ENCODE measurements at regions not wholly inside any gene's neighbourhood (a gene's known extent, or its start where the extent isn't known, plus 50 kb on each side); places are given as distances from the start of the nearest gene placed in this dataset.

- no peak for DNase-seq (ENCODE audit: low read depth)
Observed at GRCh38 chr3:22216601-22217000, 465.6 kb upstream of the ZNF385D start.

DNA sequence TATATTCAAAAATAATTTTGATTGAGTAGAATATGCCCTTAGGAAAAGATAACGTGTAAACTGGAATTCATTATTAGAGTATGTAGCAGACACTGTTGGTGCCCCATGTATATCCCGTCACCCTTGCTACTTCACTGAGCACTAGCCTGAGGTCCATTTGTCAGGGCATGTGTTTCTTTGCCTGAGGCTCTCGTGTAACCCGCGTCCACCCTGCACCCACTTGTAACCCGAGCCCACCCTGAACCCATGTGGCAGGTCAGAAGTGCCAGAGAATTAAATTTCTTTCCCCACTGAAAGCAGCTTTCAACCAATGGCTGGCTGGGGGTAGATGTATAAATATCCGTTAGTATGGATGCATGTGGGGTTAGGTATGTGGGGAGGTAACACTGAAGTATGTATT lies 474.2 kb upstream of the ZNF385D start:
- no peak for DNase-seq (ENCODE audit: low read depth)

DNA sequence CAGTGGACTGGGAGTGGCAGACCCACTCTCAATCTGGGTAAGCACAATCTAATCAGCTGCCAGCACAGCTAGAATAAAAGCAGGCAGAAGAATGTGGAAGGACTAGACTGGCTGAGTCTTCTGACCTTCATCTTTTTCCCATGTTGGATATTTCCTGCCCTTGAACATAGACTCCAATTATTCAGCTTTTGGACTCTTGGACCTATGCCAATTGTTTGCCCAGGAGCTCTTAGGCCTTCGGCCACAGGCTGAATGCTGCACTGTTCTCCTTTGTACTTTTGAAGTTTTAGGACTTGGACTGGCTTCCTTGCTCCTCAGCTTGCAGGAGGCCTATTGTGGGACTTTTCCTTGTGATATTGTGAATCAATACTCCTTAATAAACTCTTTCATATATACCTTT lies 477.7 kb upstream of the ZNF385D start:
- DNase-seq (ENCODE audit: low read depth) = no peak

DNA sequence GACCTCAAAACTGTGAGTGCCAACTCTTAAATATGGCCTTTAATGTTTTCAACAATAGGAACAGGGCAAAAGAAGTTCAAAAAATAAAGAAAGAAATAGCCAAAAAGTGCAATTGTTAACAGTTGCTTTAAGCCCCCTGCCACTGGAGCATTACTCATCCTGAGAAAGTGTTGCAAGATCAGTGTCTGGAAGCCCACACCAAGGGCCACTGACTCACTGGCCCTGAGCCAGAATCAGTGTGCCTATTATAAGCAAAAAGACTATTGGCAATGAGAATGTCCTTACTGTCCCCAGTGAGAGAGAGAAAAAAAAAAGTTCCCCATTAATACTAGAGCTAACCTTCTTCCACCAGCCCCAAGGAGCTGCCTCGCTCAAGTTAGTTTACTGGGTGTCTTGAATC lies 480.1 kb upstream of the ZNF385D start:
- DNase-seq (ENCODE audit: low read depth) = peak; percentile 57

DNA sequence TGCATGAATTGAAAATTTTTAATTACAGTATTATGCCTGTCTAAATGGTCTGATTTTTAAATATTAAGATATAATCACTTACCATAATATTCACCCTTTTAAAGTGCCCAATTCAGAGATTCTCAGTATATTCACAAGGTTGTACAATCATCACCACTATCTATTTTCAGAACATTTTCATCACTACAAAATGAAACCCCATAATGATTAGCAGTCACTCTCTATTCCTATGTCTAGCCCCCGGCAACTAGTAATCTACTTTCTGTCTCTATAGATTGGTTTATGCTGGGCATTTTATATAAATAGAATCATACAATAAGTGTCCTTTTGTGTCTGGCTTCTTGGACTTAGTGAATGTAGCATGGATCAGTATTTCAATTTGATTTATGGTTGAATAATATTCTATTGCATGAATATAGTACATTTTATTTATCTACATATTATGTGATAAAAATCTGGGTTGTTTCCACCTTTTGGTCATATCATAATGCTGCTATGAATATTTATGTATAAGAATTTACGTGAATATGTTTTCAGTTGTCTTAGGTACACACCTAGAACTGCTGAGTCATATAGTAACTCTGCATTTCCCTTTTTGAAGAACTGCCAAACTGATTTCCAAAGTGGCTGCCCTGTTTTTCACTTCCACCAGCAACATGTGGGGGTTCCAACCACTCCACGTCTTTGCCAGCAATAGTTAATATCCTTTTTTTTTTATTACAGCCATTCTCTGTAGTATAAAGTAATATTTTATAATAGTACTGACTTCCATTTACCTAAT lies 485.7 kb upstream of the ZNF385D start:
- DNase-seq (ENCODE audit: low read depth) = no peak

GRCh38 chr3:22239011-22239410 lies 488.0 kb upstream of the ZNF385D start:
- DNase-seq (ENCODE audit: low read depth) = no peak

DNA sequence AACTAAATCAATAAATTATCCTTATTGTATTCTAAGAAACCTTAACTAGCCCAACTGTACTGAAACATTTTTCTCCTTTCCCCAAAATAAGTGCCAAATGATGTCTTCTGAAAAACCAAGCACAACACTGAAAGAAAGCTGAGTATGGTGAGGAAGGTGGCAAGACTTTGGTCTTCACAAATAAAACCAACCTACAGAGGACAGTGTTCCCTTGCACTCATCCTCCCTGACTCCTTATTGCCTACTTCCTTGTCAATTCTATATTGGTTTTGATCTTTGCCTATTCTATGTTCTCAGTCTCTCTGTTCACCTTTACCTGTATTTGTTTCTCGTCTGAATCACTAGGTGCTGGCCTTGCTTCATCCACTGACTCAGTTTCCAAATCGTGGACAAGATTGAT lies 490.1 kb upstream of the ZNF385D start:
- DNase-seq (ENCODE audit: low read depth) = no peak

GRCh38 chr3:22244761-22245521 lies 493.9 kb upstream of the ZNF385D start:
- peak; percentile 63 for DNase-seq (ENCODE audit: low read depth)

DNA sequence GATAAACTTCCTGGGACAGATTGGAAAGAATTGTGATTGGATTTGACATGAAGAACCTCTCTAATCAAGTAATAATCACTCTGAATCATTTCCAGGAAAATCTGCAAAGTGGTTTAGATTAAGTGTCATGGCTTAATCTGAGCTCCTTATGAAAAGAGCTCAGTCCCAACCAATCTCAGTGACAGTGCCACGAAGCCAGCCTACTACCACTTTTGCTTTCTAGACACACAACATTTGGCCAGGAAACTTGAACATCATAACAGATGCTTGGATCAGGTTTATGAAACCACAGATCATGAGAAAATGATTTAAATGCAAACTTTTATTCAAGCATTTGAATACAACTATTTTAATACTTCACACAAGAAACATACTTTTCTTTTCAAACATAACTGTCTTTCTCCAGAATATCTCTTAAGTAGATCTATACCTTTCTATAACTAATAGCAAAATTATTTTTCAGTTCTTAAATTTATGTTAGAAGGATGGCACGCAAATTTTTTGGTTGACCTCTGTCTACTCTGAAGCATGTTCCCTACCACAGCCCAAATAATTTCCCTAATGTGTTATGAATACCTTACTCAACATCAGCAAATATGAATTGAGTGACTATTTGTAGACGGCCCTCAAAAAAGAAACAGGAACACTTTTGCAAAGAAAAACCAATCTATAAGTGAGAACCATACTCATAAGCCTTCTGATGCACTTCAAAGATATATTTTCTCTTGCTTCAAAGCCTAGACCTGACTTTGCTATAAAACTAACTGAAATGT lies 495.0 kb upstream of the ZNF385D start:
- DNase-seq (ENCODE audit: low read depth) = no peak

DNA sequence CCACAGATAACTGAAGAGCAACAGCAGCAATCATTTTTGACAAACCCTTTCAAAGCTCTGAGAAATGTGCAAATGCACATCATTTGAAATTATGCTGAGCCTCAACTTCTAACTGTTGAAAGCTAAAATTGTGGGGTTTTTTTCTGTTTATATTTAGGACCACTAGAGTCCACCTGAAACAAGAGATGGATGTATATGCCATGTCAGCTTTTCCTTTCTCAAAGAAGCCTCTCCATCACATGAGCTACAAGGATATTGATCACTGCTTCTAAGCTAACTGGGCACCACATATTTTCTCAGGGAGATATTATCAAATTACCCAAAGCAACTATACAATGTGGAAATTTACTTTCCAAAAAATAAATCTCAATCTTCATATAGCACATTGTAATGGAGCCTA lies 498.6 kb upstream of the ZNF385D start:
- DNase-seq (ENCODE audit: low read depth) = no peak

DNA sequence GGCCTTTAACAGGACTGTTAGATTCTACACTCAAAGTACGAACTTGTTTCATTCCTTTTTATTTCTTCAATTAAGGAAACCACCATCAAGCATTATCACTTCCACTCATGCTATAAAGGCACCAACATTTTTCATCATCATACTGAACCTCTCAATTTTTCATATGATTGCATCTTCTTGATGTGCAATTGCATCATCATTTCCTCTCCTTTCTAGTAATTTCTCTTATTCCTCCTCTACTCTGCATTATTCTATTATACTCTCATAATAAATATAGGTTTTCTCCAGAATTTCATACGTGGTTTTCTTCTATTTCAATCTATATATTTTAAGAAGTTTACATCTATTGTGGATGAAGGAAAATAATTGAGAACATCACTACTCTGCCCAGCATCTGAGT lies 506.2 kb upstream of the ZNF385D start:
- no peak for DNase-seq (ENCODE audit: low read depth)

DNA sequence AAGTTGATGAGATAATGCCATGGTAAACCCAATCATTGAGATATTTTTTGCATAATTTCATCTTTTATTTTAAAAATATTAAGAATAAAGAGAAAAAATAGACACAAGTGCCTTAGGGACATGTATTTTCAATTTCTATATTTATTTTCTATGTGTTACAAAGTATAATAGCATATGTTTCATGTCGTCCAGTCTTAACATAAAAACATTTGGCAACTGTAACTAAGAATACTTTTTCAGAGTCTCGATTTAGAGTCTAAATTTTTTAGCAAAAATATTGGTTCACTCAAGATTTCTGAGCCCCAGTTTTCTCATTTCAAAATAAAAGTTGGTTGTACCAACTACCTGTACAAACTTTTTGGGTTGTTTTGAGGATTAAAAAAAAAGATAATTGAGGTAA lies 511.4 kb upstream of the ZNF385D start:
- no peak for DNase-seq (ENCODE audit: low read depth)

GRCh38 chr3:22263042-22263441 lies 512.0 kb upstream of the ZNF385D start:
- DNase-seq (ENCODE audit: low read depth) = peak; percentile 46

GRCh38 chr3:22265403-22265802 lies 514.4 kb upstream of the ZNF385D start:
- no peak for DNase-seq (ENCODE audit: low read depth)

- DNase-seq (ENCODE audit: low read depth) = peak; percentile 6
Observed at GRCh38 chr3:22269831-22270230, 518.8 kb upstream of the ZNF385D start.

DNA sequence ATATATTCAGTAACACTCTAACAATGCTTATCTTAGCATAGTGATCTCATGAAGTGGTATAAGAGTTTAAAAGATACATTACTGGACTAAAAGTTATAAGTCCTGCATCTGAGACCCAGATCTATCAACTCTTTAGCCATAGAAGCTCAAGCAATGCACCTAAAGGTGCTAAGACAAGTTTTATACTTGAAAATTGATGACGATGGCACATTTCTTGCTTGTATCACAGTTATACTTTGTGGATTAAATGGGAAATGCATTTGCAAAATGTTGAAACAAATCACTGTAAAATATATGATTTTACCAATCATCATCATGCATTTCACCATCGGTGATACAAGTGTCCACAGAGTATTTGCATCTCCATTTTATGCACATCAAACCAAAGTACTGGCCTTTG lies 525.3 kb upstream of the ZNF385D start:
- DNase-seq (ENCODE audit: low read depth) = no peak

GRCh38 chr3:22284559-22284958 lies 533.5 kb upstream of the ZNF385D start:
- peak; percentile 1 for DNase-seq (ENCODE audit: low read depth)

DNA sequence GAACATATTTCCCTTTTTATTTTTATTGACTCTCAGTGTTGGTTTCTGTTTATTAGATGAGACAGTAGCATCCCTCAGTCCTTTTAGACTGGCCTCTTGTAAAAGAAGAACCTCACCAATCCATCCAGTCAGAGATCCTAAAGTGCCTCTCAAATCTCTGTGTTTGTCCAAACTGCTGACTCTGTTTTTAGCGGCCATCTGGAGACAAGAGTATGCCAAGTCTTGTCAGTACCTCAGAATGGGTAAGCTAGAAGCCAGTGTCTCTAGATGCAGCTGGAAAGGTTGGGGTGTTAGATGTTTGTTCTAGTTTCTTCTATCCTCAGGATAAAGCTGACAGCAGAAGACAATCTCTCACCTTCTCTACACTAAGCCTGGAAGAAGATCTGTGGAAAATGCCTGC lies 537.7 kb upstream of the ZNF385D start:
- DNase-seq (ENCODE audit: low read depth) = no peak

GRCh38 chr3:22292681-22293080 lies 541.7 kb upstream of the ZNF385D start:
- no peak for DNase-seq (ENCODE audit: low read depth)

- DNase-seq (ENCODE audit: low read depth) = no peak
Observed at GRCh38 chr3:22296601-22297000, 545.6 kb upstream of the ZNF385D start.

GRCh38 chr3:22297436-22297835 lies 546.4 kb upstream of the ZNF385D start:
- DNase-seq (ENCODE audit: low read depth) = no peak

DNA sequence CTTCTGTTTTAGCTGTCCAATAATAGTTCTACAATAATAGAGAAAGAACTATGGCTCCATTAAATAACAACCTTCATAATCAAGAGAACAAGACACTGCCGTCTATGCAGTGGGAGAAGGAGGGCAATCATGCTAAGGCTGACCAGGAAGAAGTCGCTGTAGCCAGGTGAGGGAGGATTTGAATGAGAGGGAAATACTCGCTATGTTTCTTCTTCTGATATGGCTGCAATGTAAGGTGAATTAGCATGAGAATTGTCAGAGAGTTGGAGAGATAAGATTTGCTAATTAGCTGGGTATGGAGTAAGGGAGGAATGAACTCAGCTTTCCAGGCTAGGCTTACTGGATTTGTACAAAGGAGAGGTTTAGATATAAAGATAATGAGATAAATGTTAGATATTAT lies 555.4 kb upstream of the ZNF385D start:
- DNase-seq (ENCODE audit: low read depth) = no peak

DNA sequence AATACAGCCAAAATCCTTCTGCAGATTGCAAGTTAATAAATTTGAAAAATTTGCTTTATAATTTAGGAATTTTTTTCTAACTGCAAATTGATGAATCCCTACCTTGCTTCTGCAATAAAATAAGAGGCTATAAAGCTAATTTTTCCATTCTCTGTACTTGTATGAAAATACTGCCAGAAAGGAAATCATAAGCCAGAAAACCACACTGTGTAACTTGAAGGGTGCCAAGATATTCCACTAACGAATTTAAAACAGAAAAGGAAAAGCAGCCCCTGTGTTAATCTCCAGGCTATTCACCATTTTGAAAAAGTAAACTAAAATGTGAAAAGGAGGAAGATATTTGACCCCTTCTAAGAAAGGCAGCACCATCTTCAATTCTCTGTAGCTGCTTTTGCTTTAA lies 557.9 kb upstream of the ZNF385D start:
- no peak for DNase-seq (ENCODE audit: low read depth)
